ENCODE measurements at regions not wholly inside any gene's neighbourhood (a gene's known extent, or its start where the extent isn't known, plus 50 kb on each side); places are given as distances from the start of the nearest gene placed in this dataset.

DNA sequence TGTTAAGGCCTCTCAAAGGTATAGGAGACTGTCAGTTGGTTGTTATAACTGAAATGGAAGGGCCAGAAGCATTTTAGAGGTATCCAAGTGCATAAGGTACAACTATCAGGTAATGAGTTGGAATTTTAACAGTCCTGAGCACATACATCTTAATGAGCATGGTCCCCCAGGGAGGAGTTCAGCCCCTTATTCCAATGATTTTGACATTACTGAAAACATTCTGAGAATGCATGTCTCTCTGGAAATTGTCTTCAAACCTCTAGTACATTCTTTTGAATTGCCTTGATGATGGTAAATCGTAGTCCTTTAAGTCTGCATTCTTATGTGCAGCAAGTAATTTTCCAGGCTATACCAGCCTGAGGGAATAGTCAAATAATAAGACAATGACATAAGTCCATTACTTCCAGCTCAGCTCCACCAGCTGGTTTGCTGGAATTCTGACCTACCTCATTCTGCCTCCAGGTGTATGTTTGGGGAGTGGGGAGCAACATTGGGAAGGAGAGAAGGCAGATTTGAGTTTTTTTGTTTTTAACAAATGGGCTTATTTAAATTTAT is 239.2 kb downstream of the MSRB3 start:
- no peaks in the 10 kb centered on the region for H3K9me3 Mint-ChIP-seq
- H3K27me3 Mint-ChIP-seq (ENCODE audit: low read depth), result no peaks in the 10 kb centered on the region
- H3K36me3 Mint-ChIP-seq, result no peaks in the 10 kb centered on the region
- no peak overlapping the region for H3K4me3 Mint-ChIP-seq
- DNase-seq (ENCODE audit: low spot score in 2 of 2, unreplicated experiment in 2 of 2), result no peak
- peaks cover 23% of the 10 kb centered on the region for H3K4me1 Mint-ChIP-seq
- no peak overlapping the region for H3K27ac Mint-ChIP-seq
- TF ChIP-seq, protein P1, sequence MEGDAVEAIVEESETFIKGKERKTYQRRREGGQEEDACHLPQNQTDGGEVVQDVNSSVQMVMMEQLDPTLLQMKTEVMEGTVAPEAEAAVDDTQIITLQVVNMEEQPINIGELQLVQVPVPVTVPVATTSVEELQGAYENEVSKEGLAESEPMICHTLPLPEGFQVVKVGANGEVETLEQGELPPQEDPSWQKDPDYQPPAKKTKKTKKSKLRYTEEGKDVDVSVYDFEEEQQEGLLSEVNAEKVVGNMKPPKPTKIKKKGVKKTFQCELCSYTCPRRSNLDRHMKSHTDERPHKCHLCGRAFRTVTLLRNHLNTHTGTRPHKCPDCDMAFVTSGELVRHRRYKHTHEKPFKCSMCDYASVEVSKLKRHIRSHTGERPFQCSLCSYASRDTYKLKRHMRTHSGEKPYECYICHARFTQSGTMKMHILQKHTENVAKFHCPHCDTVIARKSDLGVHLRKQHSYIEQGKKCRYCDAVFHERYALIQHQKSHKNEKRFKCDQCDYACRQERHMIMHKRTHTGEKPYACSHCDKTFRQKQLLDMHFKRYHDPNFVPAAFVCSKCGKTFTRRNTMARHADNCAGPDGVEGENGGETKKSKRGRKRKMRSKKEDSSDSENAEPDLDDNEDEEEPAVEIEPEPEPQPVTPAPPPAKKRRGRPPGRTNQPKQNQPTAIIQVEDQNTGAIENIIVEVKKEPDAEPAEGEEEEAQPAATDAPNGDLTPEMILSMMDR (IDR thresholded peaks at IDR 0.05; ENCODE audit: unreplicated experiment), result no peak

DNA sequence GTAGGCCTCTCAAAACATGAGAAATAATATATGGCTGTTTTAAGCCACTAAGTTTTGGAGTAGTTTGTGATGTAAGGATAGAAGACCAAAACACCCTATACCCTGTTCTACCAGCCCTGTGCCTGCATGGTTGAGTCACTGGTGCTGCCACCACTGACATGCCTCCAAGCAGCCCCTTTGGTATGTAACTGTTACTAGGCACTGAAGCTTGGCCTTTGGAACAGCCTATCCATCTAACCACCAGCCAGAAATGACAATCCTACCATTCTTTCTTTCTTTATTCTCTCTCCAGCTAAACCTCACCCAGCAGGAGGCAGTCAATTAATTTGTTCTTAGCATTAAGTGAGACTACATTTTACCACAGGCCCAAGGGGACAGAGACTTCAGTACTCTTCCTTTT is 240.3 kb downstream of the MSRB3 start:
- Mint-ChIP-seq H3K4me1 (peaks cover 28% of the 10 kb centered on the region), H3K27ac (no peak overlapping the region), H3K27me3 (ENCODE audit: low read depth) (no peaks in the 10 kb centered on the region), H3K4me3 (no peak overlapping the region), H3K36me3 (no peaks in the 10 kb centered on the region), H3K9me3 (no peaks in the 10 kb centered on the region)
- no peak for DNase-seq (ENCODE audit: low spot score in 2 of 2, unreplicated experiment in 2 of 2)
- TF ChIP-seq, protein P1 (IDR thresholded peaks at IDR 0.05; ENCODE audit: unreplicated experiment), result no peak

DNA sequence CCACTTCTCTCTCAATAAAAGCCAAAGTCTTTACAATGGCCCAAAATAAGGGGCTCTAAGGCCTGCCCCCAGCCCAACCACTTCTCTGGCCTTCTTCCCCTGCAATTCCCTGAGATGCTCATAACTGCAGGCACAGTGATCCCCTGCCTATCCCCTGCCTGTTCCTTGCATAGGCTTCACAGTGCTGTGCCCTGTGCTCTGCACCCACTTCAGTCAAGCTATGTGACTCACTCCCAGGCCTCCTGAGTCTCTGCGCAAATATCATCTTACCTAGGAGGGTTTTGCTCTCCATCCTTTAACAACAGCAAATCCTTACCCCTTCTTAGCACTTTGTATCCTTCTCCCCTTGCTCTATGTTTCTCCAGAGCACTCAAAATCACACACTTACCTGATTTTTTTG is 242.2 kb downstream of the MSRB3 start:
- Mint-ChIP-seq H3K27ac (no peak overlapping the region), H3K27me3 (ENCODE audit: low read depth) (no peaks in the 10 kb centered on the region), H3K4me3 (no peak overlapping the region), H3K36me3 (no peaks in the 10 kb centered on the region), H3K9me3 (no peaks in the 10 kb centered on the region), H3K4me1 (peaks cover 39% of the 10 kb centered on the region)
- TF ChIP-seq, protein P1 (IDR thresholded peaks at IDR 0.05; ENCODE audit: unreplicated experiment), result no peak
- no peak for DNase-seq (ENCODE audit: low spot score in 2 of 2, unreplicated experiment in 2 of 2)

DNA sequence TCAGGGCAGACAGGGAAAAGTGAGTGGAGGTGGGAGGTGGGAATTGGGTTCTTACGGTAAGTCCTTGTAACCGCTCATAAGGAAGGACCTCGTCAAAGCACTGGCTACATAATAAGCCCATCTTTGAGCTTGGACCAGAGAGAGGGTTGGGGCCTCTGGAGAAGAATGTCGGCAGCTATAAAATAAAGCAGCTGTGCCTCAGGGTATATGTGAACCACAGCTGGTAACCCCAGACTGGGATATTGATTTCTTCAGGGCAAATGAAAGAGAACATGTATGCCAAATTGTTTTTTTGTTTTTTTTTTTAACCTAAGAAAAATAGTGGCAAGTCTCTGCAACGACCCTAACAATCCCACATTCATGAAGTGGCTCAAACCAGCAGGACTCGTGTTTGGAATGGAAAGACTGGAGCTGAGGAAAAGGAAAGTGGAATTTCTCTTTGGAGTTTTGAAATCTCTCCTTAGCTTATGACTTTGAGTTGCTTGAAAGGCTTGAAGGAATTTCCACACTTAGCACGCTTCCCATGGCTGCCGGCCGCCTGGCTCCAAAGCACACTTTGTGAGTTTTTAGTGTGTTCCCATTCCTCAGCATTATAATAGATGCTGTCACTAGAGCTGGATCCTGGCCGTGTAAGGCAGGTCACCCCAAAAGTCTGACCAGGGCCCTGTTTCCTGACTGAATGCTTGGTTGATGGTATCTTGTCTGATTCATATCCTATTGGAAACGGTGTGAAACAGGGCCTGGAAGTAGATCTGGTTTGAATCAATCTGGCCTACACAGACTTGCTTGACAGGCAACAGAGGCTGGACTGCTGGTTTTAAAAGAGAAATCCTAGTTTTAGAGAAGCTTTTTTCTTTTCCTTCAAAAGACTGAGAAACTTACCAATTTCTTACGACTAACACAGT is 244.7 kb downstream of the MSRB3 start:
- DNase-seq (ENCODE audit: low spot score in 2 of 2, unreplicated experiment in 2 of 2), result no peak
- Mint-ChIP-seq H3K27ac (peak overlapping the region; percentile 82), H3K36me3 (no peaks in the 10 kb centered on the region), H3K4me1 (peaks cover 36% of the 10 kb centered on the region), H3K4me3 (no peak overlapping the region), H3K9me3 (no peaks in the 10 kb centered on the region), H3K27me3 (ENCODE audit: low read depth) (no peaks in the 10 kb centered on the region)
- TF ChIP-seq, protein P1 (IDR thresholded peaks at IDR 0.05; ENCODE audit: unreplicated experiment), result no peak

DNA sequence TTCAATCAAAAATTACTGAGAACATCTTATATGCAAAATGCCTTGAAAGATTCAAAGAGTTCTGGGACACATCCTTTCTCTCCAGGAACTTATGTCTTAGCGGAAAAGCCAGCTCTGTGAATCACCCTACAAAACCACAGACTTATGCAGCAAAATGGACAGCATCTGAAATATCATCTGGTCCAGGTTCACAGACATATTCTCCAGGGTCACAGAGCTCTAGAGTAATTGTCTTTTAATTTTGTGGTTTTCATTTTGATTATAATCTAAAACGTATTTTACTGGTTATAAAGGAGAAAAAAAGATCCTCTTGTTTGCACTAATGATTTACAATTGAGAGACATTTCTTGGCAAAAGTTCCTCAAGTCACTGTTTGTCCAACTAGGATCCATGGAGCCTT is 246.2 kb downstream of the MSRB3 start:
- no peak overlapping the region for H3K4me3 Mint-ChIP-seq
- H3K36me3 Mint-ChIP-seq, result no peaks in the 10 kb centered on the region
- TF ChIP-seq, protein P1 (IDR thresholded peaks at IDR 0.05; ENCODE audit: unreplicated experiment), result no peak
- H3K9me3 Mint-ChIP-seq, result peaks cover 1% of the 10 kb centered on the region
- no peak for DNase-seq (ENCODE audit: low spot score in 2 of 2, unreplicated experiment in 2 of 2)
- peak overlapping the region; percentile 65 for H3K27ac Mint-ChIP-seq
- H3K4me1 Mint-ChIP-seq, result peaks cover 35% of the 10 kb centered on the region
- no peaks in the 10 kb centered on the region for H3K27me3 Mint-ChIP-seq (ENCODE audit: low read depth)

Data from mesothelial cell of epicardium (in vitro differentiated cells).